GM10266 (cell line): ENCODE measurements at regions not wholly inside any gene's neighbourhood (a gene's known extent, or its start where the extent isn't known, plus 50 kb on each side); places are given as distances from the start of the nearest gene placed in this dataset.

Experiments
- DNase-seq: peaks from one replicate; pipeline ENCODE4 v3.0.0; 2012; ENCODE audit errors: extremely low spot score
- TF ChIP-seq, protein P1 (sequence below): IDR thresholded peaks from 2 replicates; pipeline ENCODE4 v1.5.1; 2012; ENCODE audit warnings: mild to moderate bottlenecking, low read depth; ENCODE audit not compliant: control insufficient read depth, insufficient read depth; ENCODE audit errors: missing control alignments

GRCh38 chr16:59224401-59224800 lies 490.3 kb upstream of the GOT2 start:
- TF ChIP-seq, protein P1, sequence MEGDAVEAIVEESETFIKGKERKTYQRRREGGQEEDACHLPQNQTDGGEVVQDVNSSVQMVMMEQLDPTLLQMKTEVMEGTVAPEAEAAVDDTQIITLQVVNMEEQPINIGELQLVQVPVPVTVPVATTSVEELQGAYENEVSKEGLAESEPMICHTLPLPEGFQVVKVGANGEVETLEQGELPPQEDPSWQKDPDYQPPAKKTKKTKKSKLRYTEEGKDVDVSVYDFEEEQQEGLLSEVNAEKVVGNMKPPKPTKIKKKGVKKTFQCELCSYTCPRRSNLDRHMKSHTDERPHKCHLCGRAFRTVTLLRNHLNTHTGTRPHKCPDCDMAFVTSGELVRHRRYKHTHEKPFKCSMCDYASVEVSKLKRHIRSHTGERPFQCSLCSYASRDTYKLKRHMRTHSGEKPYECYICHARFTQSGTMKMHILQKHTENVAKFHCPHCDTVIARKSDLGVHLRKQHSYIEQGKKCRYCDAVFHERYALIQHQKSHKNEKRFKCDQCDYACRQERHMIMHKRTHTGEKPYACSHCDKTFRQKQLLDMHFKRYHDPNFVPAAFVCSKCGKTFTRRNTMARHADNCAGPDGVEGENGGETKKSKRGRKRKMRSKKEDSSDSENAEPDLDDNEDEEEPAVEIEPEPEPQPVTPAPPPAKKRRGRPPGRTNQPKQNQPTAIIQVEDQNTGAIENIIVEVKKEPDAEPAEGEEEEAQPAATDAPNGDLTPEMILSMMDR = no peak
- no peak for DNase-seq

DNA sequence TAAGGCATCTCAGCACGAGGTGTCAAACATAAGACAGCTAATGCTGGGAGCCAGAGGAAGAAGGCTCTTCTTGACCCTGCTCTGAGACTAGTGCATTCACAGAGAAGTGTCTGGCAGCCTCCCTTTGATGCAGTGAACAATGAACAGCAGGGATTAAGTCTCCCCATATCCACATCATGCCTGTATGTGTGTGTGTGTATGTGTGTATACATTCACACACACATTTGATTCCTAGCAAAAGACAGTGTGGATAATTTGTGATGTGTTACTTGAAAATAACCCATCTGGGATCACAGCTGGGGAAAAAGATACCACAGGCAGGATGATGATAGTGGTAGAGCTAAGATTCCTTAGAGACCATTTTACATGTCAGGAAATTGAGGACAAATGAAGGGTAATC lies 485.9 kb upstream of the GOT2 start:
- TF ChIP-seq, protein P1 = no peak
- no peak for DNase-seq

DNA sequence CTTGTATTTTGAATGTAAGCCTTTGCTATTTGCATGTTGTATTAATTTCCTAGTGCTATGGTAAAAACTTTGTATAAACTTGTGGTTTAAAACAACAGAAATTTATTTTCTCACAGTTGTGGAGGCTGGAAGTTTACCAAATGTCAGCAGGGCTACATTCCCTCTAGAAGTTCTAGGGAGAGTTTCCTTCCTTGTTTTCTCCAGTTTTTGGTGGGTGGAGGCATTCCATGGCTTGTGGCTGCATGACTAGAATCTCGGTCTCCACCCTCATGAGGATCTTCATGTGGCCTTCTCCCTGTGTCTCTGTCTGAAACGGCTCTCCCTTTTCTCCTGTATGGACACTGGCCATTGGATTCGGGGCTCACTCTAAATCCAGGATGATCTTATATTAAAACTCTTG lies 482.2 kb upstream of the GOT2 start:
- no peak for DNase-seq
- TF ChIP-seq, protein P1 = no peak

DNA sequence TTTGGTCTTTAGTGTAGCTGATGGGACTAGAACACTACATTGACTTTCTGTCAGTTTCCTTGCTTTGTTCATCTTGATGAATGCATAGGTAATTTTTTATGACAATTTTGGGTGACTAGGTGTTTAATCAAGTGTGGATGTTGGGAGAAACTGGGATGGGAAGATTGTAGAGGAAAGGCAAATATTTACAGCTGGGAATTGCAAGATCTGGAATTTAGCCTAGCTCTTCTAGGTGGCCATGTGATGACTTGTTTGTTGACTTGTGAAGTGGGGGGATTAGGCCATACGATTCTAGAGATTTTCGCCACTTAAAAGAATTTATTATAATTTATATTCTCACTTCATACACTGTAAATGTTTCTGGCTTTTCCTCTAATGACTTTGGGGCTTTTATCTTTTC lies 480.3 kb upstream of the GOT2 start:
- TF ChIP-seq, protein P1 = no peak

DNA sequence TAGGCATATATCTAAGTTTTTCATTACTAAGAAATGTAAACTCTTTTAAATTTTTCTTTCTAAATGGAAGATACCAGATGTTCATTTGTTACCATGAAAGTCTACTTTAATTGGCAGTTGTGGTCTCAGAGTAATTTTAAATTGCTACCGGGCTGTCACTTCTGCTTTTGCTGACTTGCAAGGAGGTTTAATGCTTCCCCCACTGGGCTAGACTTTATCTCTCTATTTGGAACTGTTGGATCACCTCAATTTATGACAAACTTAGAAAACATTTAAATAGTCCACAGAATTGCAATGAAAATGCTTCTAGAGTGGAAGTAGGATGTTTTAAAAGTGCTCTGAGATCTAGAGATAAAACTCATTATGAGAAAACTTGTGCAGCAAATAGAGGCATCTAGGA lies 479.8 kb upstream of the GOT2 start:
- DNase-seq = no peak
- TF ChIP-seq, protein P1 = no peak

More for the DNA sequence above, 480.3 kb upstream of the GOT2 start:
- no peak for DNase-seq

- DNase-seq = no peak
- TF ChIP-seq, protein P1 = no peak
Observed at GRCh38 chr16:59212492-59213024, 478.4 kb upstream of the GOT2 start.

DNA sequence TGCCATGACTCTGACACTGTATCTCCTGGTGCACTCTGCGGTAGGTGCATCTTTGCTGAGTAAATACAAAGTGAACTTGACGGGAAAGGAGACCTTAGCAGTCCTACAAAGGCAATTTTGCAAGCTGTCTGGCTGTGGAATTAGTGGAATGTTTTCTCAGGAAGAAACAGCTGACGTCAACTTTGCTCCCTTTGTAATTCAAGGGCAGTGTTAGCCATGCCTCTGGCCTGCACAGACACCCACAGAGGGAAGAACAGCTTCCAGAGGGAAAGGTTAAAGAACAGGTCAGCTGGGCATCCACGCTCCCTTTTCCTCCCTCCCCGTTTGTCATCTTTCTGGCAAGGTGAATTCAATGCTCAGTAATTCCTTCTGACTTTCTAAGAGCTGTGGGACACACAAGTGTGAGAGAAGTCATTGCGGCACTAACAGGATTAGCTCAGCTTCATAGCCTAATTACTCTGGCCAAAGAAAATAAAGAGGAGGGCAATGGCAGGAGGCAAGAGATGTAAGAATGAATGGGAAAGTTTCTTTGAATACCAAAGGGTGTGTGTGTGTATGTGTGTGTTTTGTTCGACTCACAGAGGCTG lies 476.9 kb upstream of the GOT2 start:
- no peak for DNase-seq
- TF ChIP-seq, protein P1 = no peak
